Kidney epithelial cell (primary cell): ENCODE measurements at regions not wholly inside any gene's neighbourhood (a gene's known extent, or its start where the extent isn't known, plus 50 kb on each side); places are given as distances from the start of the nearest gene placed in this dataset.

ENCODE experiments used
- DNase-seq: peaks from one replicate; pipeline ENCODE4 v3.0.0-alpha.2; 2010; ENCODE audit warnings: low read depth
- H3K27me3 ChIP-seq: 2 replicates; pipeline ENCODE4 v1.6.0; 2011; ENCODE audit warnings: low read length; ENCODE audit not compliant: control insufficient read depth, insufficient read depth
- H3K36me3 ChIP-seq: 2 replicates; pipeline ENCODE4 v1.5.1; 2011; ENCODE audit warnings: low read length; ENCODE audit not compliant: control insufficient read depth, insufficient read depth
- H3K4me3 ChIP-seq: 2 replicates; pipeline ENCODE4 v1.5.1; 2011; ENCODE audit warnings: low read depth, mild to moderate bottlenecking, control low read depth, low read length
- CTCF ChIP-seq: IDR thresholded peaks from 2 replicates; pipeline ENCODE4 v1.5.1; 2011; ENCODE audit warnings: mild to moderate bottlenecking, moderate library complexity, low read length, control low read depth, inconsistent platforms; ENCODE audit not compliant: insufficient read depth, poor library complexity, severe bottlenecking

- Histone ChIP-seq H3K36me3 (no peaks in the 10 kb centered on the region), H3K4me3 (no peak overlapping the region), H3K27me3 (no peaks in the 10 kb centered on the region)
- no peak for DNase-seq
- TF ChIP-seq CTCF: no peak
Observed at GRCh38 chr21:41662161-41662560, 104.7 kb downstream of the RIPK4 start.

- TF ChIP-seq CTCF: no peak
- DNase-seq: no peak
Observed at GRCh38 chr21:41660748-41661147, 106.1 kb downstream of the RIPK4 start.

GRCh38 chr21:41659791-41660560 is 106.9 kb downstream of the RIPK4 start:
- no peak overlapping the region for H3K4me3 ChIP-seq
- H3K27me3 ChIP-seq: no peaks in the 10 kb centered on the region
- no peak for TF ChIP-seq CTCF
- H3K36me3 ChIP-seq: no peaks in the 10 kb centered on the region
- no peak for DNase-seq

More at GRCh38 chr21:41660748-41661147, 106.1 kb downstream of the RIPK4 start:
- H3K4me3 ChIP-seq: no peak overlapping the region
- no peaks in the 10 kb centered on the region for H3K27me3 ChIP-seq
- no peaks in the 10 kb centered on the region for H3K36me3 ChIP-seq

- Histone ChIP-seq H3K27me3 (no peaks in the 10 kb centered on the region), H3K4me3 (no peak overlapping the region), H3K36me3 (no peaks in the 10 kb centered on the region)
- no peak for DNase-seq
- TF ChIP-seq CTCF: no peak
Observed at GRCh38 chr21:41656946-41657525, 109.8 kb downstream of the RIPK4 start.

- H3K4me3 ChIP-seq: no peak overlapping the region
- no peak for DNase-seq
- no peaks in the 10 kb centered on the region for H3K27me3 ChIP-seq
- H3K36me3 ChIP-seq: no peaks in the 10 kb centered on the region
- no peak for TF ChIP-seq CTCF
Observed at GRCh38 chr21:41655259-41655658, 111.6 kb downstream of the RIPK4 start.

- Histone ChIP-seq H3K36me3 (no peaks in the 10 kb centered on the region), H3K4me3 (no peak overlapping the region), H3K27me3 (no peaks in the 10 kb centered on the region)
- no peak for TF ChIP-seq CTCF
- DNase-seq: no peak
Observed at GRCh38 chr21:41653954-41654491, 112.8 kb downstream of the RIPK4 start.
